PFSK-1 (cell line): ENCODE measurements at regions not wholly inside any gene's neighbourhood (a gene's known extent, or its start where the extent isn't known, plus 50 kb on each side); places are given as distances from the start of the nearest gene placed in this dataset.

Experiments used
- POLR2AphosphoS5 ChIP-seq: IDR thresholded peaks from 2 replicates; pipeline ENCODE4 v1.6.1; 2012; ENCODE audit warnings: low read depth, mild to moderate bottlenecking, control low read depth, low read length, moderate library complexity
- SIN3A ChIP-seq: IDR thresholded peaks from 2 replicates; pipeline ENCODE4 v1.6.1; 2012; ENCODE audit warnings: mild to moderate bottlenecking, low read length, moderate library complexity, borderline replicate concordance; ENCODE audit not compliant: insufficient read depth
- TAF1 ChIP-seq: IDR thresholded peaks from 2 replicates; pipeline ENCODE4 v1.6.1; 2012; ENCODE audit warnings: low read length, control low read depth, borderline replicate concordance; ENCODE audit not compliant: insufficient read depth

GRCh38 chr15:79602731-79603130, 170.6 kb downstream of the MINAR1 start:
- TF ChIP-seq SIN3A (no peak), POLR2AphosphoS5 (no peak), TAF1 (no peak)
